ENCODE measurements at regions not wholly inside any gene's neighbourhood (a gene's known extent, or its start where the extent isn't known, plus 50 kb on each side); places are given as distances from the start of the nearest gene placed in this dataset.

DNA sequence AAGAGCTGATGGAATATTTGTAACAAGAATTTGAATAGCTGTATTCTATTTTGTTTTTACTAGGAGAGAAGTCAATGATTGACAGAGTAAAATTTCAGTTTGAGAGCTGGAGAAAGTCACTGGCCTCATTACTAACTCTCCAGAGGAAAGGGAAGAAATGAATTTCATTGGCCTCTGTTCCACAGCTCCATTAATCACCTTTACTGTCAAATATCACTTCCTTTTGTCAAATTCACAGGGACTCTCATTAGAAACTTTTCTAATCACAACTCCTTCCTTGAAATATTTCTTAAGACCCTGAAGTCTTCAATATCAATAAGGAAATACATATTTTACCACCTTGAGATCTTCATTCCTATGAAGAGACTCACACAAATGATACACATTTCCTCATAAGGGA lies 379.9 kb upstream of the RASGRP1 start:
- no peak for FAIRE-seq
- H3K27me3 ChIP-seq (ENCODE audit: insufficient read depth, low read length): no peaks in the 10 kb centered on the region

GRCh38 chr15:38945551-38946298 lies 381.1 kb upstream of the RASGRP1 start:
- Histone ChIP-seq H3K36me3 (ENCODE audit: insufficient read depth, low read length) (no peaks in the 10 kb centered on the region), H3K4me3 (ENCODE audit: insufficient read depth, low read depth, low read length) (no peak overlapping the region), H4K20me1 (ENCODE audit: insufficient read depth, low read length) (no peaks in the 10 kb centered on the region), H3K79me2 (ENCODE audit: insufficient read depth, low read length) (no peaks in the 10 kb centered on the region), H2AFZ (ENCODE audit: low read depth, low read length) (no peak overlapping the region), H3K9me3 (ENCODE audit: insufficient read depth, low read depth, low read length) (no peaks in the 10 kb centered on the region), H3K27me3 (ENCODE audit: insufficient read depth, low read length) (no peaks in the 10 kb centered on the region), H3K4me1 (ENCODE audit: insufficient read depth, low read length) (peaks cover 5% of the 10 kb centered on the region), H3K27ac (ENCODE audit: low read depth, low read length) (no peak overlapping the region), H3K9ac (ENCODE audit: low read length) (no peak overlapping the region), H3K4me2 (ENCODE audit: low read length) (no peak overlapping the region)
- no peaks in the 10 kb centered on the region for H3K9me3 Mint-ChIP-seq (ENCODE audit: unreplicated experiment)
- H3K4me1 Mint-ChIP-seq (ENCODE audit: low read depth, unreplicated experiment): peaks cover 23% of the 10 kb centered on the region
- H3K4me3 Mint-ChIP-seq (ENCODE audit: unreplicated experiment): no peak overlapping the region
- no peak for DNase-seq (ENCODE audit: low read depth)
- H3K36me3 Mint-ChIP-seq (ENCODE audit: low read depth, unreplicated experiment): no peaks in the 10 kb centered on the region
- H3K27ac Mint-ChIP-seq (ENCODE audit: unreplicated experiment): no peak overlapping the region
- no peaks in the 10 kb centered on the region for H3K27me3 Mint-ChIP-seq (ENCODE audit: low read depth, unreplicated experiment)
- no peak for FAIRE-seq
- TF ChIP-seq, protein P1, sequence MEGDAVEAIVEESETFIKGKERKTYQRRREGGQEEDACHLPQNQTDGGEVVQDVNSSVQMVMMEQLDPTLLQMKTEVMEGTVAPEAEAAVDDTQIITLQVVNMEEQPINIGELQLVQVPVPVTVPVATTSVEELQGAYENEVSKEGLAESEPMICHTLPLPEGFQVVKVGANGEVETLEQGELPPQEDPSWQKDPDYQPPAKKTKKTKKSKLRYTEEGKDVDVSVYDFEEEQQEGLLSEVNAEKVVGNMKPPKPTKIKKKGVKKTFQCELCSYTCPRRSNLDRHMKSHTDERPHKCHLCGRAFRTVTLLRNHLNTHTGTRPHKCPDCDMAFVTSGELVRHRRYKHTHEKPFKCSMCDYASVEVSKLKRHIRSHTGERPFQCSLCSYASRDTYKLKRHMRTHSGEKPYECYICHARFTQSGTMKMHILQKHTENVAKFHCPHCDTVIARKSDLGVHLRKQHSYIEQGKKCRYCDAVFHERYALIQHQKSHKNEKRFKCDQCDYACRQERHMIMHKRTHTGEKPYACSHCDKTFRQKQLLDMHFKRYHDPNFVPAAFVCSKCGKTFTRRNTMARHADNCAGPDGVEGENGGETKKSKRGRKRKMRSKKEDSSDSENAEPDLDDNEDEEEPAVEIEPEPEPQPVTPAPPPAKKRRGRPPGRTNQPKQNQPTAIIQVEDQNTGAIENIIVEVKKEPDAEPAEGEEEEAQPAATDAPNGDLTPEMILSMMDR (IDR thresholded peaks at IDR 0.05; ENCODE audit: insufficient read depth, low read depth, low read length): no peak
- TF ChIP-seq EZH2 (IDR thresholded peaks at IDR 0.05; ENCODE audit: insufficient read depth, low read length): no peak

More for the DNA sequence above, 379.9 kb upstream of the RASGRP1 start:
- Mint-ChIP-seq H3K27me3 (ENCODE audit: low read depth, unreplicated experiment) (no peaks in the 10 kb centered on the region), H3K27ac (ENCODE audit: unreplicated experiment) (no peak overlapping the region), H3K9me3 (ENCODE audit: unreplicated experiment) (no peaks in the 10 kb centered on the region), H3K4me1 (ENCODE audit: low read depth, unreplicated experiment) (peaks cover 25% of the 10 kb centered on the region), H3K4me3 (ENCODE audit: unreplicated experiment) (no peak overlapping the region), H3K36me3 (ENCODE audit: low read depth, unreplicated experiment) (no peaks in the 10 kb centered on the region)
- Histone ChIP-seq H3K79me2 (ENCODE audit: insufficient read depth, low read length) (no peaks in the 10 kb centered on the region), H2AFZ (ENCODE audit: low read depth, low read length) (no peak overlapping the region), H3K36me3 (ENCODE audit: insufficient read depth, low read length) (no peaks in the 10 kb centered on the region), H3K4me2 (ENCODE audit: low read length) (no peak overlapping the region), H3K4me1 (ENCODE audit: insufficient read depth, low read length) (peaks cover 5% of the 10 kb centered on the region), H4K20me1 (ENCODE audit: insufficient read depth, low read length) (no peaks in the 10 kb centered on the region), H3K9me3 (ENCODE audit: insufficient read depth, low read depth, low read length) (no peaks in the 10 kb centered on the region), H3K9ac (ENCODE audit: low read length) (no peak overlapping the region), H3K4me3 (ENCODE audit: insufficient read depth, low read depth, low read length) (no peak overlapping the region), H3K27ac (ENCODE audit: low read depth, low read length) (no peak overlapping the region)
- no peak for TF ChIP-seq EZH2 (IDR thresholded peaks at IDR 0.05; ENCODE audit: insufficient read depth, low read length)
- TF ChIP-seq, protein P1 (IDR thresholded peaks at IDR 0.05; ENCODE audit: insufficient read depth, low read depth, low read length): no peak
- DNase-seq (ENCODE audit: low read depth): no peak

- Mint-ChIP-seq H3K27ac (ENCODE audit: unreplicated experiment) (no peak overlapping the region), H3K4me3 (ENCODE audit: unreplicated experiment) (no peak overlapping the region), H3K27me3 (ENCODE audit: low read depth, unreplicated experiment) (no peaks in the 10 kb centered on the region), H3K4me1 (ENCODE audit: low read depth, unreplicated experiment) (peaks cover 2% of the 10 kb centered on the region), H3K9me3 (ENCODE audit: unreplicated experiment) (no peaks in the 10 kb centered on the region), H3K36me3 (ENCODE audit: low read depth, unreplicated experiment) (no peaks in the 10 kb centered on the region)
- FAIRE-seq: no peak
- Histone ChIP-seq H4K20me1 (ENCODE audit: insufficient read depth, low read length) (no peaks in the 10 kb centered on the region), H3K27ac (ENCODE audit: low read depth, low read length) (no peak overlapping the region), H3K79me2 (ENCODE audit: insufficient read depth, low read length) (no peaks in the 10 kb centered on the region), H3K4me3 (ENCODE audit: insufficient read depth, low read depth, low read length) (no peak overlapping the region), H3K9ac (ENCODE audit: low read length) (no peak overlapping the region), H3K4me2 (ENCODE audit: low read length) (no peak overlapping the region), H3K9me3 (ENCODE audit: insufficient read depth, low read depth, low read length) (no peaks in the 10 kb centered on the region), H2AFZ (ENCODE audit: low read depth, low read length) (no peak overlapping the region), H3K4me1 (ENCODE audit: insufficient read depth, low read length) (no peaks in the 10 kb centered on the region), H3K27me3 (ENCODE audit: insufficient read depth, low read length) (no peaks in the 10 kb centered on the region), H3K36me3 (ENCODE audit: insufficient read depth, low read length) (no peaks in the 10 kb centered on the region)
- no peak for DNase-seq (ENCODE audit: low read depth)
- TF ChIP-seq, protein P1 (IDR thresholded peaks at IDR 0.05; ENCODE audit: insufficient read depth, low read depth, low read length): no peak
- TF ChIP-seq EZH2 (IDR thresholded peaks at IDR 0.05; ENCODE audit: insufficient read depth, low read length): no peak
Observed at GRCh38 chr15:38954090-38954489, 389.5 kb upstream of the RASGRP1 start.
